Astrocyte of the spinal cord (primary cell): ENCODE measurements at regions not wholly inside any gene's neighbourhood (a gene's known extent, or its start where the extent isn't known, plus 50 kb on each side); places are given as distances from the start of the nearest gene placed in this dataset.

ENCODE experiments used
- DNase-seq: peaks from one replicate; pipeline ENCODE4 v3.0.0; 2011; ENCODE audit warnings: low read depth, low spot score
- H3K4me3 ChIP-seq: 2 replicates; pipeline ENCODE4 v1.5.1; 2011; ENCODE audit warnings: low read depth, mild to moderate bottlenecking, low read length, moderate library complexity
- in situ Hi-C: cut with HindIII; loops from 2 replicates; pipeline ENCODE4 v1.10.0; 2017; ENCODE audit warnings: low sequenced_read_pairs
- TF ChIP-seq, protein P1 (sequence below): IDR thresholded peaks from 2 replicates; pipeline ENCODE4 v1.5.1; 2012; ENCODE audit warnings: low read depth, mild to moderate bottlenecking, low read length, inconsistent platforms

DNA sequence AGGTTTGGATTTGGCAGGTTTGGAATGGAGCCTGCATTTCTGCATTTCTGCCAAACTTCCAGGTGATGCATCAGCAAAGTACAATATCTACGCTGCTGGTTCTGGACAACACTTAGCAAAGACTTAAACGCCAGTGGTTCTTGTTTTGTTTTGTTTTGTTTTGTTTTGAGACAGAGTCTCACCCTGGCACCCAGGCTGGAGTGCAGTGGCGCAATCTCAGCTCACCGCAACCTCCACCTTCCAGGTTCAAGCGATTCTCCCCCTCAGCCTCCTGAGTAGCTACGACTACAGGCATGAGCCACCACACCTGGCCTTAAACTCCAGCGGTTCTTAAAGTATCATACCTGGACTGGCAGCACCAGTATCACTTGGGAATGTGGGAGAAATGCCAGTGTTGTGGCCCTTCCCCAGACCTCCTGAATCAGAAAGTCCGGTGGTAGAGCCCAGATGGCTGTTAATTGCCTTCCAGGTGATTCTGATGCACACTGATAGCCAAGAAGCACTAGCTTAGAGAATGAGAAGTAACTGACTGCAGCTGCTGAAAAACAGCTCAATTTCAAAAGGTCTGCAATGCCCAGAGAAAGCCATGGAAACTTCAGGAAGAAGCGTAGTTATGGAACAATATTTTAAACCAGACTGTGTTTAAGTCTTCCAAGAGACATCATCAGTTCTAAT lies 114.8 kb upstream of the FOXN3 start:
- H3K4me3 ChIP-seq = no peak overlapping the region
- TF ChIP-seq, protein P1, sequence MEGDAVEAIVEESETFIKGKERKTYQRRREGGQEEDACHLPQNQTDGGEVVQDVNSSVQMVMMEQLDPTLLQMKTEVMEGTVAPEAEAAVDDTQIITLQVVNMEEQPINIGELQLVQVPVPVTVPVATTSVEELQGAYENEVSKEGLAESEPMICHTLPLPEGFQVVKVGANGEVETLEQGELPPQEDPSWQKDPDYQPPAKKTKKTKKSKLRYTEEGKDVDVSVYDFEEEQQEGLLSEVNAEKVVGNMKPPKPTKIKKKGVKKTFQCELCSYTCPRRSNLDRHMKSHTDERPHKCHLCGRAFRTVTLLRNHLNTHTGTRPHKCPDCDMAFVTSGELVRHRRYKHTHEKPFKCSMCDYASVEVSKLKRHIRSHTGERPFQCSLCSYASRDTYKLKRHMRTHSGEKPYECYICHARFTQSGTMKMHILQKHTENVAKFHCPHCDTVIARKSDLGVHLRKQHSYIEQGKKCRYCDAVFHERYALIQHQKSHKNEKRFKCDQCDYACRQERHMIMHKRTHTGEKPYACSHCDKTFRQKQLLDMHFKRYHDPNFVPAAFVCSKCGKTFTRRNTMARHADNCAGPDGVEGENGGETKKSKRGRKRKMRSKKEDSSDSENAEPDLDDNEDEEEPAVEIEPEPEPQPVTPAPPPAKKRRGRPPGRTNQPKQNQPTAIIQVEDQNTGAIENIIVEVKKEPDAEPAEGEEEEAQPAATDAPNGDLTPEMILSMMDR = no peak
- in situ Hi-C loops = no loop called here
- DNase-seq = no peak

DNA sequence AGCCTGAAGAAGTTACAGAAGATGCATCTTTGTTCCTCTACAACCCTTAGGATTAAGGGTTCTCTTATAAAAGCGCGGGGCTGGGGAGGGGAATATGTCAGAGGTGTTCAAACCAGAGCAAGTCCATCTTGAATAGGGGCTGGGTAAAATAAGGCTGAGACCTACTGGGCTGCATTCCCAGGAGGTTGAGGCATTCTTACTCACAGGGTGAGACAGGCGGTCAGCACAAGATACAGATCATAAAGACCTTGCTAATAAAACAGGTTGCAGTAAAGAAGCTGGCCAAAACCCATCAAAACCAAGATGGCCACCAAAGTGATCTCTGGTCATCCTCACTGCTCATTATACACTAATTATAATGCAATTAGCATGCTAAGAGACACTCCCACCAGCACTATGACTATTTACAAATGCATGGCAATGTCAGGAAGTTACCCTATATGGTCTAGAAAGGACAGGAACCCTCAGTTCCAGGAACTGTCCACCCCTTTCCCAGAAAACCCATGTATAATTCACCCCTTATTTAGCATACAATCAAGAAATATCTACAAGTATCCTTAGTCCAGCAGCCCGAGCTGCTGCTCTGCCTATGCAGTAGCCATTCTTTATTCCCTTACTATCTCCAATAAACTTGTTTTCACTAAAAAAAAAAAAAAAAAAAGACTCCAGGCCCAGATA lies 108.1 kb upstream of the FOXN3 start:
- in situ Hi-C loops = no loop called here
- no peak for DNase-seq

DNA sequence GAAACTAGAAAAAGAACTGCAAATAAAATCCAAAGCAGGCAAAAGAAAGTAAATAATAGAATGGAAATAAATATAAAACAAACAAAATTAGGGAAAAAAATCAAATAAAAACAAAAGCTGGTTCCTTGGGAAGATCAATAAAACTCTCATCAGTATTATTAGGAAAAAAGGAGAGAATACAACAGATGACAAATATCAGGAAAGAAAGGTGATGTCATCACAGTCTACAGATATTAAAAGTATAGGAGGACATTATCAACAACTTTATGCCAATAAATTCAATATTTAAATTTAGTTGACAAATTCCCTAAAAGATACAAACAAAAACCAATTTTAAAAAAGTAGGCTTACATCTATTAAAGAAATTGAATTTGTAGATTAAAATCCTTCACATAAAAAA lies 107.4 kb upstream of the FOXN3 start:
- in situ Hi-C loops = no loop called here
- H3K4me3 ChIP-seq = no peak overlapping the region
- DNase-seq = no peak
- TF ChIP-seq, protein P1 = no peak

More for the DNA sequence above, 108.1 kb upstream of the FOXN3 start:
- no peak overlapping the region for H3K4me3 ChIP-seq
- TF ChIP-seq, protein P1 = no peak

DNA sequence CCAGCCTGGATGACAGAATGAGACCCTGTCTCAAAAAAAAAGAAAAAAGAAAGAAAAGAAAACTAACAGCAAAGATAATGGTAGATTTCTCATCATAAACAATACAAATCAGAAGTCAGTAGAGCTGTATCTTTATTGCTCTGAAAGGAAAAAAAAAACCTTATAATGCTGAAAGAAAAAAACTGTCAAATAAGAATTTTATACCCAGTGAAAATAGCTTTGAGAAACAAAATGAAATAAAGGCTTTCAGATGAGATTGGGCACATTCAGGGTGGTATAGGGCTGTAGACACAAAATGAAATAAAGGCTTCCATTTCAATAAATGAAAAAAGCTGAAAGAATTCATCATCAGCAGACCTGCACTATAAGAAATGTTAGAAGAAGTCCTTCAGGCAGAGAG lies 105.0 kb upstream of the FOXN3 start:
- TF ChIP-seq, protein P1 = no peak
- in situ Hi-C loops = no loop called here
- no peak for DNase-seq
- H3K4me3 ChIP-seq = no peak overlapping the region

DNA sequence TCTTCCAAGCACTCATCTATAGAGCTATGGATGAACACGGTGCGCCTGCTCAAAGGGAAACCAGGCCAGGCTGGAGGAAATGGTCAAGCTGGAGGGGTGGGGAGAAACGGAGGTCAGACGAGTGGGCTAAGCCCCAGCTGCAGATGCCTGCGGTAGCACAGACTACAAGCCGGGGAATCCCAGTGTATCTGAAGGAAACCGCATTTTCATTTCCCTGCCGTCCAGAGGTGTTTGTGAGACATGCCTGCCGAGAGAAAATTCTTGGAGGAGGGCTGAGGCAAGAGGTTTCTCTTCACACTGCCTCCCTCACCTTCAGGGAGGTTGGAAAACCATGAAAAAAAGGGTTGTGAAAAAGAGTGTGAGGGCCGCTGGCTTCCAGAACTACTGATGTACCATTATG lies 102.0 kb upstream of the FOXN3 start:
- no peak overlapping the region for H3K4me3 ChIP-seq
- DNase-seq = no peak
- TF ChIP-seq, protein P1 = no peak
- in situ Hi-C loops = no loop called here

DNA sequence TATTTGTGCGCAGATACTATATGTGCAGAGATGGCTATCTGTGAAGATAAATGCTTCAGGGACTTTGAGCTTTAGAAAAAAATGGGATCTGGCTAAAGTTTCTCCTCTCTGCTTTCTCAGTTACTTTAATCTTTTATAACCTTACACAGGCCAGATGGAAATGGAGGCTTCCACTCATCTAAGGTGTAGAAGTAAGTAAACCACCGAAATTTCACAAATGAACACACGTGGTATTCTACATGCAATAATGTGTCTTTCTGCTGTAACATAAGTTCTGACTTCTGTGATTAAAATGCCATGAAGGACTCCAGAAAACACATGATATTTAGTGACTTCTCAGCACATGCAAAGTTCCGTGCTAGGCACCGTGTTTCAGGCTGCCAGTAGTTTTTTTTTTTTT lies 99.1 kb upstream of the FOXN3 start:
- H3K4me3 ChIP-seq = no peak overlapping the region
- no peak for DNase-seq
- TF ChIP-seq, protein P1 = no peak
- in situ Hi-C loops = no loop called here
